ENCODE measurements at regions not wholly inside any gene's neighbourhood (a gene's known extent, or its start where the extent isn't known, plus 50 kb on each side); places are given as distances from the start of the nearest gene placed in this dataset.

- Mint-ChIP-seq H3K27me3 (peaks cover 41% of the 10 kb centered on the region), H3K36me3 (no peaks in the 10 kb centered on the region), H3K9me3 (no peaks in the 10 kb centered on the region), H3K4me3 (peak overlapping the region; percentile 68), H3K4me1 (peaks cover 43% of the 10 kb centered on the region), H3K27ac (peak overlapping the region; percentile 48)
- peak; percentile 81 for ATAC-seq
These were observed 108.7 kb upstream of the ATP6AP2 start for GRCh38 chrX:40471965-40472648.

GRCh38 chrX:40470830-40471429, 109.8 kb upstream of the ATP6AP2 start:
- Mint-ChIP-seq H3K4me1 (peaks cover 43% of the 10 kb centered on the region), H3K36me3 (no peaks in the 10 kb centered on the region), H3K4me3 (no peak overlapping the region), H3K27me3 (peaks cover 41% of the 10 kb centered on the region), H3K27ac (no peak overlapping the region), H3K9me3 (no peaks in the 10 kb centered on the region)
- ATAC-seq, result no peak

- H3K27ac Mint-ChIP-seq, result no peak overlapping the region
- H3K36me3 Mint-ChIP-seq, result no peaks in the 10 kb centered on the region
- peaks cover 42% of the 10 kb centered on the region for H3K4me1 Mint-ChIP-seq
- H3K27me3 Mint-ChIP-seq, result peaks cover 39% of the 10 kb centered on the region
- no peak overlapping the region for H3K4me3 Mint-ChIP-seq
- ATAC-seq, result no peak
- H3K9me3 Mint-ChIP-seq, result no peaks in the 10 kb centered on the region
These were observed 111.5 kb upstream of the ATP6AP2 start for GRCh38 chrX:40469316-40469715.

- Mint-ChIP-seq H3K36me3 (no peaks in the 10 kb centered on the region), H3K4me1 (peaks cover 32% of the 10 kb centered on the region), H3K27ac (peak overlapping the region; percentile 19), H3K4me3 (no peak overlapping the region), H3K9me3 (no peaks in the 10 kb centered on the region), H3K27me3 (peaks cover 28% of the 10 kb centered on the region)
- ATAC-seq, result peak; percentile 89
These were observed 112.5 kb upstream of the ATP6AP2 start for GRCh38 chrX:40468033-40468846.

GRCh38 chrX:40467454-40467853, 113.3 kb upstream of the ATP6AP2 start:
- peaks cover 20% of the 10 kb centered on the region for H3K27me3 Mint-ChIP-seq
- H3K36me3 Mint-ChIP-seq, result no peaks in the 10 kb centered on the region
- H3K4me3 Mint-ChIP-seq, result no peak overlapping the region
- no peak overlapping the region for H3K27ac Mint-ChIP-seq
- no peak for ATAC-seq
- H3K4me1 Mint-ChIP-seq, result peaks cover 24% of the 10 kb centered on the region
- H3K9me3 Mint-ChIP-seq, result no peaks in the 10 kb centered on the region

GRCh38 chrX:40465735-40466551, 114.8 kb upstream of the ATP6AP2 start:
- Mint-ChIP-seq H3K36me3 (no peaks in the 10 kb centered on the region), H3K27ac (no peak overlapping the region), H3K4me1 (peaks cover 14% of the 10 kb centered on the region), H3K27me3 (peaks cover 7% of the 10 kb centered on the region), H3K4me3 (no peak overlapping the region), H3K9me3 (no peaks in the 10 kb centered on the region)
- ATAC-seq, result no peak

- Mint-ChIP-seq H3K36me3 (no peaks in the 10 kb centered on the region), H3K4me3 (no peak overlapping the region), H3K27ac (no peak overlapping the region), H3K27me3 (peaks cover 19% of the 10 kb centered on the region), H3K9me3 (no peaks in the 10 kb centered on the region), H3K4me1 (peaks cover 3% of the 10 kb centered on the region)
- ATAC-seq, result no peak
These were observed 118.0 kb upstream of the ATP6AP2 start for GRCh38 chrX:40462795-40463194.

- Mint-ChIP-seq H3K9me3 (no peaks in the 10 kb centered on the region), H3K27ac (no peak overlapping the region), H3K4me1 (no peaks in the 10 kb centered on the region), H3K4me3 (no peak overlapping the region), H3K36me3 (no peaks in the 10 kb centered on the region), H3K27me3 (peaks cover 19% of the 10 kb centered on the region)
- no peak for ATAC-seq
These were observed 119.8 kb upstream of the ATP6AP2 start for GRCh38 chrX:40460926-40461325.

GRCh38 chrX:40459571-40460158, 121.1 kb upstream of the ATP6AP2 start:
- Mint-ChIP-seq H3K4me1 (no peaks in the 10 kb centered on the region), H3K27me3 (peaks cover 12% of the 10 kb centered on the region), H3K9me3 (no peaks in the 10 kb centered on the region), H3K36me3 (no peaks in the 10 kb centered on the region), H3K27ac (no peak overlapping the region), H3K4me3 (no peak overlapping the region)
- no peak for ATAC-seq

GRCh38 chrX:40457406-40457805, 123.4 kb upstream of the ATP6AP2 start:
- no peak for ATAC-seq
- H3K27me3 Mint-ChIP-seq, result peaks cover 25% of the 10 kb centered on the region
- H3K27ac Mint-ChIP-seq, result no peak overlapping the region
- H3K36me3 Mint-ChIP-seq, result no peaks in the 10 kb centered on the region
- no peaks in the 10 kb centered on the region for H3K9me3 Mint-ChIP-seq
- H3K4me3 Mint-ChIP-seq, result no peak overlapping the region
- H3K4me1 Mint-ChIP-seq, result no peaks in the 10 kb centered on the region

GRCh38 chrX:40452031-40452430, 128.7 kb upstream of the ATP6AP2 start:
- Mint-ChIP-seq H3K9me3 (no peaks in the 10 kb centered on the region), H3K4me1 (no peaks in the 10 kb centered on the region), H3K4me3 (no peak overlapping the region), H3K36me3 (no peaks in the 10 kb centered on the region), H3K27me3 (peaks cover 16% of the 10 kb centered on the region), H3K27ac (no peak overlapping the region)
- ATAC-seq, result no peak

GRCh38 chrX:40449956-40450706, 130.6 kb upstream of the ATP6AP2 start:
- H3K4me1 Mint-ChIP-seq, result no peaks in the 10 kb centered on the region
- H3K4me3 Mint-ChIP-seq, result no peak overlapping the region
- H3K36me3 Mint-ChIP-seq, result no peaks in the 10 kb centered on the region
- no peak overlapping the region for H3K27ac Mint-ChIP-seq
- ATAC-seq, result no peak
- H3K27me3 Mint-ChIP-seq, result peaks cover 16% of the 10 kb centered on the region
- no peaks in the 10 kb centered on the region for H3K9me3 Mint-ChIP-seq

- no peak for ATAC-seq
- no peaks in the 10 kb centered on the region for H3K36me3 Mint-ChIP-seq
- no peaks in the 10 kb centered on the region for H3K4me1 Mint-ChIP-seq
- H3K27me3 Mint-ChIP-seq, result peaks cover 16% of the 10 kb centered on the region
- no peaks in the 10 kb centered on the region for H3K9me3 Mint-ChIP-seq
- no peak overlapping the region for H3K4me3 Mint-ChIP-seq
- no peak overlapping the region for H3K27ac Mint-ChIP-seq
These were observed 131.4 kb upstream of the ATP6AP2 start for GRCh38 chrX:40449396-40449795.

- no peak for ATAC-seq
- no peak overlapping the region for H3K27ac Mint-ChIP-seq
These were observed 132.0 kb upstream of the ATP6AP2 start for GRCh38 chrX:40448793-40449192.

More at GRCh38 chrX:40448793-40449192, 132.0 kb upstream of the ATP6AP2 start:
- Mint-ChIP-seq H3K9me3 (no peaks in the 10 kb centered on the region), H3K4me3 (no peak overlapping the region), H3K4me1 (no peaks in the 10 kb centered on the region), H3K36me3 (no peaks in the 10 kb centered on the region), H3K27me3 (peaks cover 12% of the 10 kb centered on the region)

Data from stimulated activated memory B cell treated with anti-CD40 and anti-IgM and Interleukin-4, amounts not matched to agents 10 μg/mL and 1 μg/mL and 100 μg/mL, for 72 hours (primary cell).